Erythroblast (primary cell): ENCODE measurements at regions not wholly inside any gene's neighbourhood (a gene's known extent, or its start where the extent isn't known, plus 50 kb on each side); places are given as distances from the start of the nearest gene placed in this dataset.

Source experiments
- GATA1 ChIP-seq: IDR thresholded peaks from 2 replicates; pipeline ENCODE4 v1.6.1; 2011; ENCODE audit warnings: low read depth, mild to moderate bottlenecking, control low read depth, low read length, moderate library complexity
- POLR2A ChIP-seq: IDR thresholded peaks from 2 replicates; pipeline ENCODE4 v1.6.1; 2011; ENCODE audit warnings: mild to moderate bottlenecking, low read length

GRCh38 chr17:71338396-71338795, 782.4 kb upstream of the SOX9 start:
- no peak for TF ChIP-seq POLR2A
- no peak for TF ChIP-seq GATA1
